ENCODE measurements at regions not wholly inside any gene's neighbourhood (a gene's known extent, or its start where the extent isn't known, plus 50 kb on each side); places are given as distances from the start of the nearest gene placed in this dataset.

- no TSS peak for BruUV-seq (replicated peaks)
- CTCF ChIA-PET, result no interaction called here
- H3K9me3 ChIP-seq (ENCODE audit: low read depth, low read length, poor library complexity, severe bottlenecking), result no peaks in the 10 kb centered on the region
Measured at GRCh38 chr18:77906103-77906892, 656.6 kb downstream of the GALR1 start.

GRCh38 chr18:77910347-77910746 lies 660.7 kb downstream of the GALR1 start:
- Histone ChIP-seq H3K9me3 (ENCODE audit: low read depth, low read length, poor library complexity, severe bottlenecking) (no peaks in the 10 kb centered on the region), H3K36me3 (ENCODE audit: insufficient read depth, low read length, poor library complexity, severe bottlenecking) (no peaks in the 10 kb centered on the region), H3K4me1 (ENCODE audit: insufficient read depth, low read length, poor library complexity, severe bottlenecking) (no peaks in the 10 kb centered on the region), H3K4me3 (ENCODE audit: low read depth, low read length, poor library complexity, severe bottlenecking) (no peak overlapping the region), H3K27me3 (replicated peaks; ENCODE audit: insufficient read depth, low read depth, low read length, poor library complexity) (no peaks in the 10 kb centered on the region), H3K27ac (ENCODE audit: low read depth, low read length, poor library complexity, severe bottlenecking) (no peak overlapping the region)
- TF ChIP-seq CTCF (conservative IDR thresholded peaks at IDR 0.05; ENCODE audit: low read depth, low read length) (no peak), EZH2 (IDR thresholded peaks at IDR 0.05; ENCODE audit: borderline replicate concordance, low read depth, low read length, poor library complexity, severe bottlenecking) (no peak)
- POLR2A ChIA-PET (ENCODE audit: low non-redundant PET), result no interaction called here
- no TSS peak for BruUV-seq (replicated peaks)
- intact Hi-C loops (cut with micrococcal nuclease; ENCODE audit: unreplicated experiment), result no loop called here
- CTCF ChIA-PET, result no interaction called here
- no peak for DNase-seq (ENCODE audit: low spot score)

More at GRCh38 chr18:77906103-77906892, 656.6 kb downstream of the GALR1 start:
- H3K4me3 ChIP-seq (ENCODE audit: low read depth, low read length, poor library complexity, severe bottlenecking), result no peak overlapping the region
- H3K27me3 ChIP-seq (replicated peaks; ENCODE audit: insufficient read depth, low read depth, low read length, poor library complexity), result no peaks in the 10 kb centered on the region
- H3K36me3 ChIP-seq (ENCODE audit: insufficient read depth, low read length, poor library complexity, severe bottlenecking), result no peaks in the 10 kb centered on the region
- intact Hi-C loops (cut with micrococcal nuclease; ENCODE audit: unreplicated experiment), result no loop called here
- H3K27ac ChIP-seq (ENCODE audit: low read depth, low read length, poor library complexity, severe bottlenecking), result no peak overlapping the region
- TF ChIP-seq CTCF (conservative IDR thresholded peaks at IDR 0.05; ENCODE audit: low read depth, low read length) (no peak), EZH2 (IDR thresholded peaks at IDR 0.05; ENCODE audit: borderline replicate concordance, low read depth, low read length, poor library complexity, severe bottlenecking) (no peak)
- no peaks in the 10 kb centered on the region for H3K4me1 ChIP-seq (ENCODE audit: insufficient read depth, low read length, poor library complexity, severe bottlenecking)
- POLR2A ChIA-PET (ENCODE audit: low non-redundant PET), result interaction anchor here (0.5 kb wide), 1 partner anchor 217 kb away, joined by 3 read pairs; no protein-coding TSS in a partner anchor
- DNase-seq (ENCODE audit: low spot score), result no peak

GRCh38 chr18:77911971-77912605 lies 662.4 kb downstream of the GALR1 start:
- ChIA-PET CTCF (no interaction called here), POLR2A (ENCODE audit: low non-redundant PET) (no interaction called here)
- H3K27ac ChIP-seq (ENCODE audit: low read depth, low read length, poor library complexity, severe bottlenecking), result no peak overlapping the region
- TF ChIP-seq CTCF (conservative IDR thresholded peaks at IDR 0.05; ENCODE audit: low read depth, low read length) (no peak), EZH2 (IDR thresholded peaks at IDR 0.05; ENCODE audit: borderline replicate concordance, low read depth, low read length, poor library complexity, severe bottlenecking) (no peak)
- no peak overlapping the region for H3K4me3 ChIP-seq (ENCODE audit: low read depth, low read length, poor library complexity, severe bottlenecking)
- no peaks in the 10 kb centered on the region for H3K9me3 ChIP-seq (ENCODE audit: low read depth, low read length, poor library complexity, severe bottlenecking)
- DNase-seq (ENCODE audit: low spot score), result no peak
- H3K27me3 ChIP-seq (replicated peaks; ENCODE audit: insufficient read depth, low read depth, low read length, poor library complexity), result no peaks in the 10 kb centered on the region
- intact Hi-C loops (cut with micrococcal nuclease; ENCODE audit: unreplicated experiment), result no loop called here
- H3K4me1 ChIP-seq (ENCODE audit: insufficient read depth, low read length, poor library complexity, severe bottlenecking), result no peaks in the 10 kb centered on the region
- BruUV-seq (replicated peaks), result no TSS peak
- no peaks in the 10 kb centered on the region for H3K36me3 ChIP-seq (ENCODE audit: insufficient read depth, low read length, poor library complexity, severe bottlenecking)
